ENCODE measurements at regions not wholly inside any gene's neighbourhood (a gene's known extent, or its start where the extent isn't known, plus 50 kb on each side); places are given as distances from the start of the nearest gene placed in this dataset.
"Not testable (repeated sequence)": the region's sequence is repeated elsewhere in the genome, so short reads cannot be mapped to it uniquely, and the experiment has no call there.

GRCh38 chr3:192968901-192969300 lies 51.2 kb upstream of the MB21D2 start:
- DNase-seq: not testable (repeated sequence)

DNA sequence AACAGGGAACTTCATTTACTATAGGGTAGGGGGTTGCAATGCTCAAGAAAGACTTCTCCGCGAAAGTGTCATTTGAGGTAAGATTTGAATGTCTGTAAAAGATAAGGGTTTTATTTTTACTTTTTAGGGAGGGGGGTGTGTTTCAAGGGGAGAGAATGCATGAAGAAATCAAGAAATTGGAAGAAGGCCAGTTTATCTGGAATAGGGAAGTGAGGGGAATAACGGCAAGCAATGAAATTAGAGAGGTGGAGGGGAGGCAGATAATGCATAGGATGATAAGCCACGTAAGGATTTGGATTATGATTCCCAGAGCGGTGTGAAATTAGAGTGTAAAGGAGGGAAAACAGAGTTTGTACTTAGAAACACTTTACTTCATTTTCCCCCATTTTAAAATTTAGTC lies 63.0 kb upstream of the MB21D2 start:
- DNase-seq: no peak

GRCh38 chr3:192986379-192986778 lies 68.7 kb upstream of the MB21D2 start:
- DNase-seq: no peak

GRCh38 chr3:192991356-192991755 lies 73.7 kb upstream of the MB21D2 start:
- DNase-seq: no peak

GRCh38 chr3:192992361-192992760 lies 74.7 kb upstream of the MB21D2 start:
- no peak for DNase-seq

GRCh38 chr3:192993411-192993810 lies 75.8 kb upstream of the MB21D2 start:
- DNase-seq: no peak

GRCh38 chr3:193001113-193001512 lies 83.5 kb upstream of the MB21D2 start:
- not testable (repeated sequence) for DNase-seq

- not testable (repeated sequence) for DNase-seq
These were observed 86.0 kb upstream of the MB21D2 start for GRCh38 chr3:193003624-193004023.

DNA sequence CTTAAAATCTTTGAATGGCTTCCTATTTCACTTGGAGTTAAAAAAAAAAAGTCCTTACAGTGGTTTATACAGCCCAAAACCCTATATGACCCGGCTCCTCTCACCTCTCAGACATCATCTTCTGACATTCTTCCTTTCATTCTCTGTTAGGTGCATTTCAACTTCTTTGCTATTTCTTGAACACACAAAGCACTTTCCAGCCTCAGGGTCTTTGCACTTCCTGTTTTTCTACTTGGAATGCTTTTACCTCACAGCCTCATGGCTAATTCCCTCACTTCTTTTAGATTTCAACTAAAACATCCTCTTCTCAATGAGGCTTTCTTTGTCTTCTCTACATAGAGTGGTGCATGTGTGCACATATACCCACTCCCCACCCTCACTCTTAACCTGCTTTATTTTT lies 91.0 kb upstream of the MB21D2 start:
- no peak for DNase-seq

- no peak for DNase-seq
These were observed 92.5 kb upstream of the MB21D2 start for GRCh38 chr3:193010191-193010590.

DNA sequence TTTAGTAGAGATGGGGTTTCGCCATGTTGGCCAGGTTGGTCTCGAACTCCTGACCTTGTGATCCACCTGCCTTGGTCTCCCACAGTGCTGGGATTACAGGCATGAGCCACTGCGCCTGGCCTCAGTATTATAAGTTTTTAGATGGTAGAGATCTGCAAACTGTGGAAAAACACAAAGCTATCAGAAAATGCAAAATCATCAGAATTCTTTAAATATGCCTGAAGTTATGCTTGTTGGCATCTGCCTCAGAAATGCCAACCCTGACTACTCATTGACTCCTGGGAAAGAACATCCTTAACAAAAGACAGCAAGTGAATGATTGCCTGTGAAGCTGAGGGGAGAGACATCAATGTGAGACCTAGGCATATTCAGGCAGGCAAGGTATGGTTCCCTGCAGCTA lies 94.3 kb upstream of the MB21D2 start:
- no peak for DNase-seq

GRCh38 chr3:193014902-193015301 lies 97.2 kb upstream of the MB21D2 start:
- no peak for DNase-seq

GRCh38 chr3:193016437-193016901 lies 98.8 kb upstream of the MB21D2 start:
- DNase-seq: peak; percentile 59

- DNase-seq: no peak
These were observed 103.9 kb upstream of the MB21D2 start for GRCh38 chr3:193021506-193022010.

DNA sequence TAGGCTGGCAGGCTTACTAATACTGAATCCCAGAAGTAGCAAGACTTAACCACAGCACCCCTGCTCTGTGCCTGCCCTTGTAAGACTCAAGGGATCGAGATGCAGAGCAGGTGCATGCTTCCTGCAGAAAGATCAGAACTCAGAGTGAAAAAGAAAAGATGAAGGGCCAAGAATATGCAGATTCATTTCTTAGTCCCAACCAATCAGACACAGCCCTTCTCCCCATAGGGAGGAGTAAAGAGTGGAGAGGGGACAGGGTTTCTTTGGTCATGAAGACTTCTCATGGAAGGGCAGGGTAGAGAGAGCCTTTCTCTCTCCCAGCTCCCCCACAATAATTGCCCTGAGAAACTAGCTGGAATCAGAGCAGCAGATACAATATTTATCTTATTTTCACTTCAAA lies 105.6 kb upstream of the MB21D2 start:
- DNase-seq: no peak

DNA sequence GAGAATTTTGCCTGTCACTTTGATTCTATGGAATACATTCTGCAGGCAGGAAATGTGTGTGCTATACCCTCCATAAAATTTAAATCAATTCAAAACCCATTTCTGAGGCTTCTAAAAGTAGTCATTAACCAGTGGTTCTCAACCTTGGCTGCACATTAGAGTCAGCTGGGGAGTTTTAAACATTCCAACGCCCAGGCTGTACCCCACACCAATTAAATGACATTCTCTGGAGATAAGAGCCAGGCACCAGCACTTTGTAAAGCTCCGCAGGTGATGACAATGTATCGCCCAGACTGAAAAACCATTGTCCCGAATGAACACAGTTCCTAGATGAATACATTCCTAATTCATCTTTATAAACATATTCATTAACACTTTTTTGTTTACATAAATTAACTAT lies 110.6 kb upstream of the MB21D2 start:
- no peak for DNase-seq

DNA sequence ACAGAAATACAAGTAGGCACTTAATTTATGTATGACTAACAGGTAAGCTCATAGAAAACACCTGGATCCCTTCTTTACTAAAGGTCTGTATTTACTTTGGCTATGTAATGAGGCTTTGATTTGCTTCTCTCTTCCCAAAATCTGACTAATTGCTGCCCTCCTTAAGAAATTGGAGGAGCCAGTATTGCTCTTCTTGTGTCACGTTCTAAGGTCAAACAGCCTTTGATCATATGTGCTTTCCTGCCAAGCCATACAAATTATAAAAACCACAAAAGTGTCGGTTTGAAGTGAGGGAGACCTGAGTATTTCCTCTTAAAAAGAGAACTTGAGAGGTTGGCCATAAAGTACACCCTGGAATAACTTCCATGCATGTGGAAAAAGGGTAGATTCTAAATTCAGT lies 112.1 kb upstream of the MB21D2 start:
- DNase-seq: peak; percentile 37

DNA sequence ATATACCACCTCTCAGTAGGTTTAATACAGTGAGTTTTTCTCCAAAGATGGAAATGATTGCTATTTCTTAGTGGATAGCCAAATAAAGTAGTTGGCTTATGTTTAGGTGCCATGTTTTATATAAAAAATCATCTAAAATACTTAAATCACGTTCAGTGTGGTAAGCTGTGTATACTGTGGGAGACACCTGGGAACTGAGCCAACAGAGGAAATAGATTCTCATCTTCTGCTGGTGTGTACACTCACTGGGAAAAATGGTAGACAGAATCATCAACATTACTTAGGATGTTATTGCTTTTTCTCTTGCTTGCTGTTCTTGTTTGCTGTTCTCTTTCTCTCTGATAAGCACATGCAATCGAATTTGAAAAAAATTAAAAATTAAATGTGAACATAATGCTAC lies 112.6 kb upstream of the MB21D2 start:
- DNase-seq: peak; percentile 57

GRCh38 chr3:193031911-193032310 lies 114.3 kb upstream of the MB21D2 start:
- DNase-seq: no peak

- no peak for DNase-seq
These were observed 115.6 kb upstream of the MB21D2 start for GRCh38 chr3:193033226-193033780.

GRCh38 chr3:193037828-193038227 lies 120.2 kb upstream of the MB21D2 start:
- DNase-seq: not testable (repeated sequence)

DNA sequence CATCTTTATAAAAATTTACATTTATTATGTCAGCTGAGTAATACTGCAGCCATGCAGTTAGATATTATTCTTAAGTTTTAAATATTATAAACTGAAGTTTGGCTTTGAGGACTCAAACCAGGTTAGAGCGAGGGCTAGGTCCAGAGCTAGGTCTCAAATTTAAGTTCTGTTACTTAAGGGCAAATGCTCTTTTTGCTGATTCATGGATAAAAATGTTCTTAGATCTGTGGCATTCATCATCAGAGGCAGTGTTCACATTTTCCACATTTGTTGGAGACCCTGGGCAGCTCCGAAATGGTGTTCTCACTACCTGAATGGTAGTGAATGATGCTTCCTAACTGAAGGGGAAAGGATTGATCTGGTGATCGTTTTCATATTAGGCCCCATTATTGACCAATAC lies 121.4 kb upstream of the MB21D2 start:
- DNase-seq: no peak

DNA sequence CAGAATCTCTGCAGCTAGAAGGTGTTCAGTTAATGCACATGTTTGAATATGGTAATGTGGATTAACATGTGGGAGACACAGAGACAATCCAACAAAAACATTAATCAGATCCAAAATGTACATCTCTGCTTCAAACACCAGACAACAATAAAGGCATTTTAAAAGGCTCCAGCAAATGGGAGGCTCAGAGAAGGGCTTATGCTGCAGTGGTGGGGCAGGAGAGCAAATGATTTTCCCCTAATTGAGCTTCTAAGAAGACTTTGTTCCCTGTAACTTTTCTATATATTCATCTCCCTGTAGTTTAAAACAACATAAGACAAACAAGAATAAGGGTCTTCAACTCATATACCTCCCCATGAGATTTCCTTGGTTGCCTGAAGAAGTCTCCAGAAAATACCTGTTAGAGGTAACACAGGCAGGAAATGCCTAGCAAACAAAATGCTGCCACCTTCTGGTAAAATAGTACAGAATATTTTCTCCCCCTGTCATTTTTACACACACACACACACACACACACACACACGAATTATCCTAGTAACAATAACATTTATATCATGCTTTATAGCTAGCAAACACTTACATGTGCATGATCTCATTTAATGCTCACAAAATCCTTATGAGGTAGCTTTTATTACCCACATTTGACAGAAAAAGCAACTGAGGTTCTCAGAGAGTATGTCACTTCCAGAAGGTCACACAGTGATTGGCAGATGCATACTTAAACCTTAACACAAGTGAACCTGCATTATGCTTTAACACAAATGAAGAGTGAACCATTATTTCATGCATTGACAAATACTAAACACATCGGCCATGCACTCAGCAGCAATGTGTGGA lies 123.4 kb upstream of the MB21D2 start:
- DNase-seq: peak; percentile 56

DNA sequence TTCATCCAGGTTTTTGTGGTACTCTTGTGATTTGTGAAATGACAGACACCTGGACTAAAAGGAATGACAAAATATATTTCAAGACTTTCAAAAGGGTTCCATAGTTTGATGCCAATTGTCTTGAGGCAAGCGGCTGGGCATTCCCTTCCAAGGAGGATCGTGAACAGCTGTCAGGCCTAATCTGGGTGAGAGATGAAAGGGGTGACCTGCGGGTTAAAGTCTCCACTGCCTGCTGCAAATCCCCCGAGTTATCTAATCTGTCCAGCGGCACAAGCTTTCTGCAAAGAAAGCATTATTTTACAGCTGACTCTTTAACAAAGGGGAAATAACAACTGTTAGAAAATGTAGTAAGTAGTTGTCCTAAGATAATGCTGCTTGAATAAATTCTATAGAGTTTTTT lies 128.7 kb upstream of the MB21D2 start:
- DNase-seq: no peak
